ENCODE measurements at regions not wholly inside any gene's neighbourhood (a gene's known extent, or its start where the extent isn't known, plus 50 kb on each side); places are given as distances from the start of the nearest gene placed in this dataset.
"Not testable (repeated sequence)": the region's sequence is repeated elsewhere in the genome, so short reads cannot be mapped to it uniquely, and the experiment has no call there.

GRCh38 chr20:51955756-51956155 is 153.4 kb upstream of the SALL4 start:
- DNase-seq = no peak

- no peak for DNase-seq
Measured at GRCh38 chr20:51953731-51954340, 151.5 kb upstream of the SALL4 start.

GRCh38 chr20:51950926-51951325 is 148.6 kb upstream of the SALL4 start:
- DNase-seq = no peak

- DNase-seq = no peak
Measured at GRCh38 chr20:51946586-51946985, 144.3 kb upstream of the SALL4 start.

GRCh38 chr20:51945881-51946280 is 143.6 kb upstream of the SALL4 start:
- no peak for DNase-seq

GRCh38 chr20:51945177-51945576 is 142.9 kb upstream of the SALL4 start:
- DNase-seq = no peak

GRCh38 chr20:51943761-51944160 is 141.4 kb upstream of the SALL4 start:
- DNase-seq = no peak

GRCh38 chr20:51943326-51943725 is 141.0 kb upstream of the SALL4 start:
- not testable (repeated sequence) for DNase-seq

GRCh38 chr20:51941503-51941902 is 139.2 kb upstream of the SALL4 start:
- DNase-seq = no peak

GRCh38 chr20:51939259-51939585 is 136.9 kb upstream of the SALL4 start:
- DNase-seq = no peak

- no peak for DNase-seq
Measured at GRCh38 chr20:51938559-51939258, 136.4 kb upstream of the SALL4 start.

GRCh38 chr20:51937779-51938178 is 135.5 kb upstream of the SALL4 start:
- DNase-seq = no peak

- no peak for DNase-seq
Measured at GRCh38 chr20:51936377-51936776, 134.1 kb upstream of the SALL4 start.

- DNase-seq = no peak
Measured at GRCh38 chr20:51935003-51935358, 132.7 kb upstream of the SALL4 start.

- DNase-seq = no peak
Measured at GRCh38 chr20:51934301-51935002, 132.1 kb upstream of the SALL4 start.

- no peak for DNase-seq
Measured at GRCh38 chr20:51931371-51931781, 129.1 kb upstream of the SALL4 start.

GRCh38 chr20:51930775-51931174 is 128.5 kb upstream of the SALL4 start:
- no peak for DNase-seq

- DNase-seq = no peak
Measured at GRCh38 chr20:51928931-51929330, 126.6 kb upstream of the SALL4 start.

GRCh38 chr20:51927970-51928369 is 125.6 kb upstream of the SALL4 start:
- not testable (repeated sequence) for DNase-seq

GRCh38 chr20:51926670-51927305 is 124.5 kb upstream of the SALL4 start:
- no peak for DNase-seq

- no peak for DNase-seq
Measured at GRCh38 chr20:51924509-51924908, 122.2 kb upstream of the SALL4 start.

- no peak for DNase-seq
Measured at GRCh38 chr20:51923633-51924032, 121.3 kb upstream of the SALL4 start.

GRCh38 chr20:51922812-51923211 is 120.5 kb upstream of the SALL4 start:
- not testable (repeated sequence) for DNase-seq

- DNase-seq = no peak
Measured at GRCh38 chr20:51918561-51918960, 116.2 kb upstream of the SALL4 start.

Data from left hindlimb (tissue), 1 donor.